ENCODE measurements at regions not wholly inside any gene's neighbourhood (a gene's known extent, or its start where the extent isn't known, plus 50 kb on each side); places are given as distances from the start of the nearest gene placed in this dataset.
"Not testable (repeated sequence)": the region's sequence is repeated elsewhere in the genome, so short reads cannot be mapped to it uniquely, and the experiment has no call there.

DNA sequence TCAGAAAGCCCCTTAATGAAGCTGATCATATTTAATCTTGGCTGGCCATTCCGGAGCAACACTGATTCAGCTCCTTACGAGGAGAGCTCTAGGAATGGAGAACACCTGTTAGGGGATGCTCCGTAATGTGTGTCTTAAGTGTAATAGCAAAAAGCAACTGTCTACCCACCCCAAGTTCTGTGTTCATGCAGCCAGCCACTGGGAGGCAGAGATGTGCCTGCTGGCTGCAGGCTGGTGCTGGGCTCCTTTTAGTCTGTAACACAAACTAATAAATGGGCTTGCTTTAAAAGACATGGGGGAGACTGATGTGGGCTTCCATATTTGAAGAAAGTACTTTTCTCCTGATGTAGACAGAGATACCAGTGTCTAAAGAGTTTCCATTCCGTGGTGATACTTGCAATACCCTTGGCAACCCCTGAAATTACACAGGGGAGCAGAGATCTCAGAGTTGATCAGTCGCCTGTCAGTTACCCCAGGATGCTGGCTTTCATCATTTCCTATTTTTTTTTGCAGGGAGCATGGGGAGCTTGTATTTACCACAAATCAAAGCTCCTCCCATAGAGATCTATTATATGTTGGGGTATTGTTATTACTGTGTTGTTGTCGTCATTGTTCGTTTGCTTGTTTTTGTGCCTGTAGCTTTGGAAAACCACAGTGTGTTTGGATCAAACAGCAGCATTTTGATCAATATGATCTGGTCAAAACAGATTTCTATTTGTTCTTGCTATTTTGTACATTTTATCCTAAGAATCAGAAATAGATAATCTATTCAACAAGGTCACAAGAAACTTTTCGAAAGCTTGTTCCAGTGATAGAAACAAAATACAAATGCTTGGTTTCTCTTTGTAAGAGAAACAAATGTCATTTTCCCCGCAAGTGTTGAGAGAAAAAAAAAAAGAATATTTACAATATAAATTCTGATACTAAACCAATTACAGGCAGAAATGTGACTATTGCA is 65.8 kb downstream of the MTX3 start:
- no peak for DNase-seq (ENCODE audit: low spot score)

GRCh38 chr5:79923431-79923830 is 67.6 kb downstream of the MTX3 start:
- DNase-seq (ENCODE audit: low spot score): no peak

- no peak for DNase-seq (ENCODE audit: low spot score)
Observed at GRCh38 chr5:79922626-79923025, 68.4 kb downstream of the MTX3 start.

- DNase-seq (ENCODE audit: low spot score): not testable (repeated sequence)
Observed at GRCh38 chr5:79907452-79907851, 83.6 kb downstream of the MTX3 start.

GRCh38 chr5:79902571-79902970 is 88.5 kb downstream of the MTX3 start:
- not testable (repeated sequence) for DNase-seq (ENCODE audit: low spot score)

GRCh38 chr5:79901631-79902030 is 89.4 kb downstream of the MTX3 start:
- no peak for DNase-seq (ENCODE audit: low spot score)

- DNase-seq (ENCODE audit: low spot score): no peak
Observed at GRCh38 chr5:79898611-79899010, 92.5 kb downstream of the MTX3 start.

DNA sequence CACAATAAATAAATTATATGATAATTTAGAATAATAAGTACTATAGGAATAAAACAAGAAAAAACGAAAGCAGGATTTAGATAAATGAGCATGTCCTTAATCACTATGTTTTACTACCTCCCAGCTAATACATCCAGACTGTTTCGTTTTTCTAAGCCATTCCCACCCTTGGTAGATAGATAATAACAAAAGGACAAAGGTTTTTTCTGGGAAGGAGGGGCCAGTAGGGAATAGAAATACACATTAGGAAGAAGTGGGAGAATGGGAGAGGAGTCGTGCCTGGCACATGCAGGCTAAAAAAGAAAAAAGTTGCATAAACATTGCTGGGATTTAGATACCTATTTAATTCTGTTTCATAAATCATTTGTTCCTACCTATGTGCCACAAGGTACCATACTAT is 97.1 kb downstream of the MTX3 start:
- no peak for DNase-seq (ENCODE audit: low spot score)

DNA sequence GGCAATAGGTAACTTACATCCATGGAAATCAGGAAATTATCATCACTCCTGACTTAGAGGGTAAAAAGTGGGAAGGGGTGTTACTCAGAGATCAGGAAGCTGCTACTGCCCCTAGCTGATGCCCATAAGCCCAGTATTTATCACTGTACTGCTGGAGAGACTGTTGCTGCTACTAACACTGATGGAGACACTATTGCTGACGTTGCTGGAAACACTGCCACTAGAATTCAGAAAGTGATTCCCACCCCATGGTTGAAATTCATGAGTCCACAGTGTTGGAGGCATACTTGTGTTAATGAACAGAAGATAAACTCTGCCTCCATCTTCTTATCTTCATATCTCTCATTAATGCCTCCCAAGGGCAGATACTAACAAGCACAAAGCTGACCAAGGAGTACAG is 97.6 kb downstream of the MTX3 start:
- no peak for DNase-seq (ENCODE audit: low spot score)

- no peak for DNase-seq (ENCODE audit: low spot score)
Observed at GRCh38 chr5:79890930-79891249, 100.2 kb downstream of the MTX3 start.

DNA sequence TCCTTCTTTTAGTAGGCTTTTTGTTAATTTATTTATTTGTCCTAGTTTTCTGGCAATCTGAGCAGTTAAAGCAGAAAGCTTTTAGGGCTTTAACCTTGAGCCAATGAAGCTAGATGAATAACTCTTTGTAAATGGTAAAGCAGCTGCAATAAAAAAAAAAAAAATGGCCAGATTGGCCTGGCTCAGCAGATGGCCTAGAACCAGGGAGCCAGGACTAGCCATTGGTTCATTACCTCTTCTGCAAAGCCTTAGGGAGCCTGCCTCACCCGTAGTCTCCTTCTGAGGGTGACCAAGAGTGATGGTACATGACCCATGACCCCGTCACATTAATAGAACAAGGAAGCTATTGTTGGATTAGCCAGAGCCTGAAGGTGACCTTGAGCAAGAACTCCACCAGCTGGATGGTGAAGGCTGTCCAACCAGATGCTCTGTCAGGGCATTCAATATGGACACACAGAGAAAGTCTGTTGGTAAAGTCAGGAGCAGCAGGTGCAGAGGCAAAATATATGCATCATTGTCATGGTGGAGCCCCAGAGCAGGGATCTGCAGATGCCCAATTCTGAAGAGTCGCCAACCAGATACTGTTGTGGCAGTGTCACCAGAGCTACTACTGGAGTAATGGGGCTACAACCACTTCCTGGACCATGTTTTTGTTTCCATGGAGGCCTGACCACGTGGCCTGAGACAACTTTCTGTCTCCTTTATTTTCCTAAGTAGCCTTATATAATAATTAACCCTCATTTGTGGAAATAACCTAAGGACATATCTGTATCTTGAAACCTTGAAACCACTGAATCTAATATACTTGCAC is 100.7 kb downstream of the MTX3 start:
- no peak for DNase-seq (ENCODE audit: low spot score)

DNA sequence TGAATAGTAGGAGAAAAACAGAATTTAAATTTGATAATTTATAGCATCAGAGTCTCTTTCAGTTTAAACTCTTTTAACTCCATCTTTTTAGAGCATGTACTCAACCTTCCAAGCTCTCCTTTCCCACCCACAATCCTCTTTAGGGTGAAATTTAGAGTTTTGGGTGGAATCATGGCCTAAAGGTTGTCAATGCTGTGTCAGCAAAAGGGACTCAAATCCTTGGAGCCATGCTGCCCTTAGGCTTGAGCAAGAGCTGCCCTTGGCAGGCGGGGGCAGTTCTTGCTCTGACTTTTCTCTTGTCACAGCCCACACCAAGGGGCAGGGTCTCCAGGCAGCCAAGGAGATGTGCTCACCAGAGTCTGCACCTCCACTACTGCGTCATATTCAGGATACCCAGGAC is 102.4 kb downstream of the MTX3 start:
- DNase-seq (ENCODE audit: low spot score): no peak

- no peak for DNase-seq (ENCODE audit: low spot score)
Observed at GRCh38 chr5:79886925-79887655, 104.0 kb downstream of the MTX3 start.

- no peak for DNase-seq (ENCODE audit: low spot score)
Observed at GRCh38 chr5:79886456-79886855, 104.6 kb downstream of the MTX3 start.

- not testable (repeated sequence) for DNase-seq (ENCODE audit: low spot score)
Observed at GRCh38 chr5:79879880-79880279, 111.2 kb downstream of the MTX3 start.

- DNase-seq (ENCODE audit: low spot score): no peak
Observed at GRCh38 chr5:79878721-79879336, 112.2 kb downstream of the MTX3 start.

GRCh38 chr5:79878136-79878679 is 112.9 kb downstream of the MTX3 start:
- DNase-seq (ENCODE audit: low spot score): no peak

GRCh38 chr5:79876456-79876855 is 114.6 kb downstream of the MTX3 start:
- no peak for DNase-seq (ENCODE audit: low spot score)

- no peak for DNase-seq (ENCODE audit: low spot score)
Observed at GRCh38 chr5:79875230-79875629, 115.8 kb downstream of the MTX3 start.

- no peak for DNase-seq (ENCODE audit: low spot score)
Observed at GRCh38 chr5:79873187-79873586, 117.9 kb downstream of the MTX3 start.

GRCh38 chr5:79872291-79872690 is 118.8 kb downstream of the MTX3 start:
- DNase-seq (ENCODE audit: low spot score): no peak

Measured in mucosa of gallbladder (tissue), 1 donor.